ENCODE measurements at regions not wholly inside any gene's neighbourhood (a gene's known extent, or its start where the extent isn't known, plus 50 kb on each side); places are given as distances from the start of the nearest gene placed in this dataset.

DNA sequence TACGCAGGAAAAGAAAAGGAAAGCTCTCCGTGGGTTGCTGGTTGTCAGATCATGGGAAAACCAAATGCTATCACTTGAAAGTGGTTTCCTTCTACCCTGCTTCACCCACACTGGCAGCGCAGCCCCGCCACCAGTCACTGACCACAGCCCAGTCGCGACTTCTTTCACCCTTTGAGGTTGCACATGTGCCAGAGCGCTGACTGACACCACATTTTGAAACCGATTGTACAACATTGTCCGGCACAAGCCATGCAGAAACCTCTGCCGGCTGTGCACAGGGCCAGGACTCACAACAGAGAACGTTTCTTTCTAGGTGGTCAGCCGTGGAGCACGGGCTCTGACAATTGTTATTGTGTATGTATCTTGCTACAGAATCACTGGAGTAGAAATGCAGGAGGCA lies 827.2 kb upstream of the POU3F3 start:
- Mint-ChIP-seq H3K9me3 (no peaks in the 10 kb centered on the region), H3K27me3 (no peaks in the 10 kb centered on the region), H3K36me3 (ENCODE audit: low read depth) (no peaks in the 10 kb centered on the region), H3K27ac (no peak overlapping the region), H3K4me3 (no peak overlapping the region), H3K4me1 (no peaks in the 10 kb centered on the region)
- ChIA-PET CTCF (no interaction called here), POLR2A (no interaction called here)
- ATAC-seq (ENCODE audit: low read depth) (no peak), DNase-seq (no peak)
- TF ChIP-seq, protein P1, sequence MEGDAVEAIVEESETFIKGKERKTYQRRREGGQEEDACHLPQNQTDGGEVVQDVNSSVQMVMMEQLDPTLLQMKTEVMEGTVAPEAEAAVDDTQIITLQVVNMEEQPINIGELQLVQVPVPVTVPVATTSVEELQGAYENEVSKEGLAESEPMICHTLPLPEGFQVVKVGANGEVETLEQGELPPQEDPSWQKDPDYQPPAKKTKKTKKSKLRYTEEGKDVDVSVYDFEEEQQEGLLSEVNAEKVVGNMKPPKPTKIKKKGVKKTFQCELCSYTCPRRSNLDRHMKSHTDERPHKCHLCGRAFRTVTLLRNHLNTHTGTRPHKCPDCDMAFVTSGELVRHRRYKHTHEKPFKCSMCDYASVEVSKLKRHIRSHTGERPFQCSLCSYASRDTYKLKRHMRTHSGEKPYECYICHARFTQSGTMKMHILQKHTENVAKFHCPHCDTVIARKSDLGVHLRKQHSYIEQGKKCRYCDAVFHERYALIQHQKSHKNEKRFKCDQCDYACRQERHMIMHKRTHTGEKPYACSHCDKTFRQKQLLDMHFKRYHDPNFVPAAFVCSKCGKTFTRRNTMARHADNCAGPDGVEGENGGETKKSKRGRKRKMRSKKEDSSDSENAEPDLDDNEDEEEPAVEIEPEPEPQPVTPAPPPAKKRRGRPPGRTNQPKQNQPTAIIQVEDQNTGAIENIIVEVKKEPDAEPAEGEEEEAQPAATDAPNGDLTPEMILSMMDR (IDR thresholded peaks at IDR 0.05) = no peak
- intact Hi-C loops (cut with micrococcal nuclease) = no loop called here

DNA sequence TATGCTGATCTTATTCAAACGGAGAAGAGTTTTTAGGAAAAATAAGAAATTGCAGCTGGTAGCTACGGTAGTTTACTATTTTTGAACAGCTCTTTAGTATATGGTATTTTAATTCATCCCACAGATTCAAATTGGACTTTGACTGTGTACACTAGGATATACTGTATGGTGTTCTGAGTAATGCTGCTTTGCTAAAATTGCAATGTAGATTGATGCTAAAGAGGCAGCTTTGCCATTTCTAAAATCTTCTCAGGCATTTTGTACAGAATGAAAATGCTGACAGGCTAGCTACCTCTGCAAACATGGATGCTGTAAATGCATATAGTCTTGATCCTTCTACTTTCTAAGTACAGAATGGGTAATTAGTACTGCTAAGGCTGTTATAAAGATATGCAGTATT lies 826.6 kb upstream of the POU3F3 start:
- no peaks in the 10 kb centered on the region for H3K4me1 Mint-ChIP-seq
- H3K27me3 Mint-ChIP-seq = no peaks in the 10 kb centered on the region
- H3K36me3 Mint-ChIP-seq (ENCODE audit: low read depth) = no peaks in the 10 kb centered on the region
- H3K27ac Mint-ChIP-seq = no peak overlapping the region
- DNase-seq (no peak), ATAC-seq (ENCODE audit: low read depth) (no peak)
- intact Hi-C loops (cut with micrococcal nuclease) = no loop called here
- ChIA-PET POLR2A (no interaction called here), CTCF (no interaction called here)
- H3K4me3 Mint-ChIP-seq = no peak overlapping the region
- TF ChIP-seq, protein P1 (IDR thresholded peaks at IDR 0.05) = no peak
- no peaks in the 10 kb centered on the region for H3K9me3 Mint-ChIP-seq

DNA sequence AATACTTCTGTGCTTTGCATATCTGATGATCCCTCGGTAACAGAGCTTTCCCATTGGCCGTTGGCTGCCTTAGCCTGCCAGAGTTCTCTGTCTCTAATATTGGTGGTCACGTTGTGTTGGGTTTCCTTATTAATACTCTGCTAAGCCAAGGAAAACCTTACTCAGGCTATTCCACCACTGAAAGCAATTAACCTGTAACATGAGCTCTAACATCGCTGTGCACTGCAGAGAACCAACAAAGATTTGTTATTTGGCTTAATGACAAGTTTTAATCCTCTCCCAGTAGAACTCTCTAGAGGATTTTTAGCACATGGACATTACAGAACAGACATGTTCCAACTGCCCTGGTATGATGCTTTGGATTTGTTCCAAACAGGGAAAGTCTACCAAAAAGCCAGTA lies 825.9 kb upstream of the POU3F3 start:
- Mint-ChIP-seq H3K4me1 (no peaks in the 10 kb centered on the region), H3K36me3 (ENCODE audit: low read depth) (no peaks in the 10 kb centered on the region), H3K27ac (no peak overlapping the region), H3K4me3 (no peak overlapping the region), H3K27me3 (no peaks in the 10 kb centered on the region), H3K9me3 (no peaks in the 10 kb centered on the region)
- TF ChIP-seq, protein P1 (IDR thresholded peaks at IDR 0.05) = no peak
- CTCF ChIA-PET = no interaction called here
- POLR2A ChIA-PET = no interaction called here
- no peak for ATAC-seq (ENCODE audit: low read depth)
- no peak for DNase-seq
- intact Hi-C loops (cut with micrococcal nuclease) = no loop called here

DNA sequence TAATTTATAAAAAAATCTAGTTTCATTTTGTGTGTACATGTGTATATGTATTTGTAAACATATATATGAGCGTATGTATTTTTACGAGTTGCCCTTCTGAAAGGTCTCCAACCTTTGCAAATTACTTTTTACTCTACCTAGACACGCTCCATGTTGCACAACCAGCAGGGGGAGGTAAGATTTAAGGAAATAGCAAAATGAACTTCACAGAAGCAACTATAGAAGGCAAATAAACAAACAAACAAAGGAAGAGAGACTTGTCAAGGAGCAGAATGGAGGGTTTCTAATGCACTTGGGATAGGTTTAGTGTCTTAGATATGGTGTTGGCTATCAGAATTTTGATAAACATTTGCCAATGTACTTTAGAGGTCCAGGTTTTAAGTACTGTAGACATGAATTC lies 820.5 kb upstream of the POU3F3 start:
- H3K27ac Mint-ChIP-seq = no peak overlapping the region
- TF ChIP-seq, protein P1 (IDR thresholded peaks at IDR 0.05) = no peak
- H3K27me3 Mint-ChIP-seq = no peaks in the 10 kb centered on the region
- intact Hi-C loops (cut with micrococcal nuclease) = loop anchor here (5.0 kb wide), 1 partner anchor 839 kb away; no protein-coding TSS in a partner anchor
- no peaks in the 10 kb centered on the region for H3K36me3 Mint-ChIP-seq (ENCODE audit: low read depth)
- ATAC-seq (ENCODE audit: low read depth) (no peak), DNase-seq (no peak)
- ChIA-PET CTCF (no interaction called here), POLR2A (no interaction called here)
- H3K4me1 Mint-ChIP-seq = no peaks in the 10 kb centered on the region
- H3K9me3 Mint-ChIP-seq = no peaks in the 10 kb centered on the region
- H3K4me3 Mint-ChIP-seq = no peak overlapping the region

DNA sequence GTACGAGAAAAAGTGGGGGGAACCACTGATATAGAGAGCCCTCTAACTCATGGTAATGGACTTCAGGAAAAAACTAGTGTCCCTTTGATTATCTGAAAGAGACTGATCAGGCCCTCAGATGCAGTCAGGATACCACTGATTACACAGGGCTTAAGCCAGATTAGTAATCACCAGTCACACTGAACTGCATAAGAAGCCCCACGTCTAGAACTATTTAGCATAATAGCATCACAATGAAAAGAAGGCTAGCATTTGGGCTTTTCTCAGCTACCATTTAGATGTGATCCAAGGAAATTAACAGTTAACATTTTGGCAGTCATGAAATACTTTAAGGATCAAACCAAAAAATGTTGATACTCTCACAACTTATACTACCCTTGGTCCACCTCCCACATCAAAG lies 813.1 kb upstream of the POU3F3 start:
- ATAC-seq (ENCODE audit: low read depth) = no peak
- Mint-ChIP-seq H3K9me3 (no peaks in the 10 kb centered on the region), H3K27ac (no peak overlapping the region), H3K27me3 (no peaks in the 10 kb centered on the region), H3K36me3 (ENCODE audit: low read depth) (no peaks in the 10 kb centered on the region), H3K4me1 (no peaks in the 10 kb centered on the region), H3K4me3 (no peak overlapping the region)
- CTCF ChIA-PET = no interaction called here
- TF ChIP-seq, protein P1 (IDR thresholded peaks at IDR 0.05) = no peak
- POLR2A ChIA-PET = no interaction called here
- intact Hi-C loops (cut with micrococcal nuclease) = no loop called here
- no peak for DNase-seq
